Uterus (tissue), 2 donors: ENCODE measurements at regions not wholly inside any gene's neighbourhood (a gene's known extent, or its start where the extent isn't known, plus 50 kb on each side); places are given as distances from the start of the nearest gene placed in this dataset.

ENCODE experiments used
- POLR2A ChIP-seq, 2 donors: fragments of 450-650 bp; IDR thresholded peaks; one replicate each; pipeline ENCODE4 v1.6.1; 2016; ENCODE audit warnings: antibody characterized with exemption in 2 of 2, mild to moderate bottlenecking in 1 of 2, moderate library complexity in 1 of 2
- TF ChIP-seq, protein P1 (sequence below), 4 experiments: fragments of 200-600 bp in 2 of 4; fragments of 450-650 bp in 2 of 4; sonication (generic) in 2 of 4; IDR thresholded peaks; one replicate each; pipeline ENCODE4 v1.5.1; 2016 to 2019; ENCODE audit warnings: antibody characterized with exemption in 4 of 4, mild to moderate bottlenecking in 2 of 4, moderate library complexity in 1 of 4

DNA sequence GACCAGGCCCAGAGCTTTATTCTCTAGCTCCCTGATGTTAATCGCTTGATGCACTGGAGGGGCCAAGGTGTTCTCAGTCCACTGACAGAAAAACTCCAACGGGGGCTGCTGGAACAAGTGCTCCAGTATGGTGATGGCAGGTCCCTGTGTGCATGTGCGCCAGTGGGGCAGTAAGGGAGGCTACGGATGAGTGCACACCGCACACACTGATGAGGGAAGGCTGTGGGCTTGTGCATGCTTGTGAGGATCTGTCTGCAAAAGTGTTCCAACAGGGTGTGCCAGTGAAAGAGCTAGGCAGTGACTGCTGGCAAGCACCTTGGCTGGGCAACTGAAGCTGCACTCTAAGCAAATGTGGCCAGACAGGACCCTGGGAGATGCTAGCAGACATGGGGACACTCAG, 229.7 kb upstream of the FOXG1 start:
- TF ChIP-seq, protein P1, sequence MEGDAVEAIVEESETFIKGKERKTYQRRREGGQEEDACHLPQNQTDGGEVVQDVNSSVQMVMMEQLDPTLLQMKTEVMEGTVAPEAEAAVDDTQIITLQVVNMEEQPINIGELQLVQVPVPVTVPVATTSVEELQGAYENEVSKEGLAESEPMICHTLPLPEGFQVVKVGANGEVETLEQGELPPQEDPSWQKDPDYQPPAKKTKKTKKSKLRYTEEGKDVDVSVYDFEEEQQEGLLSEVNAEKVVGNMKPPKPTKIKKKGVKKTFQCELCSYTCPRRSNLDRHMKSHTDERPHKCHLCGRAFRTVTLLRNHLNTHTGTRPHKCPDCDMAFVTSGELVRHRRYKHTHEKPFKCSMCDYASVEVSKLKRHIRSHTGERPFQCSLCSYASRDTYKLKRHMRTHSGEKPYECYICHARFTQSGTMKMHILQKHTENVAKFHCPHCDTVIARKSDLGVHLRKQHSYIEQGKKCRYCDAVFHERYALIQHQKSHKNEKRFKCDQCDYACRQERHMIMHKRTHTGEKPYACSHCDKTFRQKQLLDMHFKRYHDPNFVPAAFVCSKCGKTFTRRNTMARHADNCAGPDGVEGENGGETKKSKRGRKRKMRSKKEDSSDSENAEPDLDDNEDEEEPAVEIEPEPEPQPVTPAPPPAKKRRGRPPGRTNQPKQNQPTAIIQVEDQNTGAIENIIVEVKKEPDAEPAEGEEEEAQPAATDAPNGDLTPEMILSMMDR (IDR thresholded peaks at IDR 0.05), result no peak
- TF ChIP-seq POLR2A (IDR thresholded peaks at IDR 0.05), result no peak
